A673 (cell line): ENCODE measurements at regions not wholly inside any gene's neighbourhood (a gene's known extent, or its start where the extent isn't known, plus 50 kb on each side); places are given as distances from the start of the nearest gene placed in this dataset.

Source experiments
- CTCF ChIP-seq: fragments of 300-800, 200-600 bp; sonication (generic); conservative IDR thresholded peaks from 2 replicates; pipeline ENCODE4 v1.5.1; 2017; ENCODE audit warnings: low read depth, mild to moderate bottlenecking, antibody characterized with exemption, low read length, moderate library complexity, mixed read lengths
- EZH2 ChIP-seq: fragments of 200-600 bp; sonication (generic); IDR thresholded peaks from 2 replicates; pipeline ENCODE4 v1.6.1; 2017; ENCODE audit warnings: borderline replicate concordance, low read depth, mild to moderate bottlenecking, mixed read lengths, antibody characterized with exemption, low read length; ENCODE audit not compliant: poor library complexity, severe bottlenecking

- TF ChIP-seq CTCF, result no peak
- TF ChIP-seq EZH2, result no peak
Observed at GRCh38 chr13:105334211-105334610, 1201.3 kb downstream of the EFNB2 start.
